CD14-positive monocyte (primary cell): ENCODE measurements at regions not wholly inside any gene's neighbourhood (a gene's known extent, or its start where the extent isn't known, plus 50 kb on each side); places are given as distances from the start of the nearest gene placed in this dataset.

Experiments
- DNase-seq, 3 donors: peaks; one replicate each; pipeline ENCODE4 v3.0.0-alpha.2; 2011 to 2022
- H2AFZ ChIP-seq: 2 replicates; pipeline ENCODE4 v1.6.0; 2012; ENCODE audit warnings: mild to moderate bottlenecking, low read depth, low read length, inconsistent platforms; ENCODE audit not compliant: insufficient read depth, poor library complexity, severe bottlenecking
- H3K27ac ChIP-seq, 2 donors: 1 replicate in 1 of 2; 2 replicates in 1 of 2; pipeline ENCODE4 v1.5.1; 2012 to 2013; ENCODE audit warnings: low read length in 2 of 2, control low read depth in 1 of 2, inconsistent platforms in 1 of 2, low read depth in 1 of 2, mild to moderate bottlenecking in 1 of 2
- H3K27me3 ChIP-seq, 2 donors: one replicate each; pipeline versions ENCODE4 v1.6.0 to v1.6.1; 2011 to 2013; ENCODE audit warnings: low read length in 2 of 2; ENCODE audit not compliant: control insufficient read depth in 2 of 2, insufficient read depth in 2 of 2
- H3K36me3 ChIP-seq, 2 donors: replicated peaks in 1 of 2; 1 replicate in 1 of 2; 2 replicates in 1 of 2; pipeline versions ENCODE4 v1.5.1 to v1.6.1; 2012 to 2013; ENCODE audit warnings: low read length in 2 of 2, control low read depth in 1 of 2, inconsistent platforms in 1 of 2, mild to moderate bottlenecking in 1 of 2; ENCODE audit not compliant: insufficient read depth in 2 of 2, control insufficient read depth in 1 of 2
- H3K4me1 ChIP-seq, 2 donors: 1 replicate in 1 of 2; 2 replicates in 1 of 2; pipeline versions ENCODE4 v1.5.1 to v1.6.1; 2012 to 2013; ENCODE audit warnings: low read length in 2 of 2, control low read depth in 1 of 2, inconsistent platforms in 1 of 2, mild to moderate bottlenecking in 1 of 2, moderate library complexity in 1 of 2; ENCODE audit not compliant: insufficient read depth in 2 of 2, control insufficient read depth in 1 of 2
- H3K4me2 ChIP-seq: replicated peaks from 2 replicates; pipeline ENCODE3; 2012; ENCODE audit warnings: low read length, moderate library complexity, mild to moderate bottlenecking; ENCODE audit not compliant: poor library complexity, severe bottlenecking; ENCODE audit errors: extremely low read depth
- H3K4me3 ChIP-seq, 3 experiments: fragments of 200-600 bp in 1 of 3; sonication (generic) in 1 of 3; replicated peaks in 1 of 3; 1 replicate in 2 of 3; 2 replicates in 1 of 3; pipeline ENCODE4 v1.5.1; 2011 to 2013; ENCODE audit warnings: low read length in 3 of 3, mild to moderate bottlenecking in 3 of 3, control low read depth in 2 of 3, low read depth in 2 of 3, inconsistent platforms in 1 of 3, moderate library complexity in 1 of 3
- H3K79me2 ChIP-seq: 2 replicates; pipeline ENCODE4 v1.6.0; 2012; ENCODE audit warnings: mild to moderate bottlenecking, control low read depth, inconsistent platforms, low read length, moderate library complexity; ENCODE audit not compliant: insufficient read depth
- H3K9ac ChIP-seq: 2 replicates; pipeline ENCODE4 v1.6.0; 2017; ENCODE audit warnings: low read length, mild to moderate bottlenecking; ENCODE audit not compliant: insufficient read depth, poor library complexity, severe bottlenecking
- H3K9me3 ChIP-seq, 2 donors: replicated peaks in 1 of 2; 1 replicate in 1 of 2; 2 replicates in 1 of 2; pipeline versions ENCODE4 v1.5.1 to v1.6.1; 2012 to 2013; ENCODE audit warnings: low read length in 2 of 2, control low read depth in 1 of 2; ENCODE audit not compliant: control insufficient read depth in 1 of 2, insufficient read depth in 1 of 2
- H4K20me1 ChIP-seq: 2 replicates; pipeline ENCODE4 v1.6.0; 2012; ENCODE audit warnings: mild to moderate bottlenecking, low read length, control low read depth, moderate library complexity; ENCODE audit not compliant: insufficient read depth
- H3K27ac Mint-ChIP-seq, 7 donors: one replicate each; pipeline ENCODE4 v1.8.0; 2020; ENCODE audit warnings: mild to moderate bottlenecking in 7 of 7, mixed read lengths in 7 of 7, moderate library complexity in 6 of 7, inconsistent platforms in 2 of 7
- H3K27me3 Mint-ChIP-seq, 3 donors: one replicate each; pipeline ENCODE4 v1.8.0; 2021 to 2022; ENCODE audit warnings: low read depth in 3 of 3, mild to moderate bottlenecking in 3 of 3, mixed read lengths in 3 of 3, moderate library complexity in 3 of 3, inconsistent platforms in 1 of 3
- H3K36me3 Mint-ChIP-seq, 2 donors: one replicate each; pipeline ENCODE4 v1.8.0; 2020; ENCODE audit warnings: mixed read lengths in 2 of 2, inconsistent platforms in 1 of 2, mild to moderate bottlenecking in 1 of 2
- H3K4me1 Mint-ChIP-seq: one replicate; pipeline ENCODE4 v1.8.0; 2020; ENCODE audit warnings: mild to moderate bottlenecking, mixed read lengths
- H3K4me3 Mint-ChIP-seq, 2 donors: one replicate each; pipeline ENCODE4 v1.8.0; 2020; ENCODE audit warnings: mild to moderate bottlenecking in 2 of 2, mixed read lengths in 2 of 2, moderate library complexity in 1 of 2
- H3K9me3 Mint-ChIP-seq, 7 donors: one replicate each; pipeline ENCODE4 v1.8.0; 2020 to 2022; ENCODE audit warnings: mixed read lengths in 7 of 7, mild to moderate bottlenecking in 6 of 7, moderate library complexity in 6 of 7, inconsistent platforms in 2 of 7
- CTCF ChIP-seq: fragments of 200-600 bp; IDR thresholded peaks from one replicate; pipeline ENCODE4 v1.8.0; 2022; ENCODE audit warnings: antibody characterized with exemption, mild to moderate bottlenecking
- WGBS: methylation state at CpG from one replicate; pipeline ENCODE4 v1.1.5; 2013; ENCODE audit warnings: missing lambda C conversion rate; ENCODE audit not compliant: insufficient coverage; 5-methylcytosine and 5-hydroxymethylcytosine counted together
- intact Hi-C, 2 donors: fragments of 100-400 bp; cut with micrococcal nuclease; formaldehyde crosslinking; loops; one replicate each; pipeline versions ENCODE4 v1.15.0 to v1.15.1; 2023

- Mint-ChIP-seq H3K36me3 (no peaks in the 10 kb centered on the region), H3K9me3 (peaks cover 28 to 53% (median 43%) of the 10 kb centered on the region in 7 donors), H3K4me1 (no peaks in the 10 kb centered on the region), H3K4me3 (no peak overlapping the region), H3K27ac (no peak overlapping the region), H3K27me3 (no peaks in the 10 kb centered on the region)
- Histone ChIP-seq H3K9ac (no peak overlapping the region), H3K27me3 (no peaks in the 10 kb centered on the region), H3K4me2 (no peak overlapping the region), H3K9me3 (peaks cover 34 to 51% of the 10 kb centered on the region in 2 donors), H3K27ac (no peak overlapping the region), H4K20me1 (no peaks in the 10 kb centered on the region), H3K4me1 (no peaks in the 10 kb centered on the region), H2AFZ (no peak overlapping the region), H3K36me3 (no peaks in the 10 kb centered on the region), H3K79me2 (no peaks in the 10 kb centered on the region), H3K4me3 (no peak overlapping the region)
- DNase-seq, result no peak
- no peak for TF ChIP-seq CTCF
- intact Hi-C loops, result no loop called here
- 84% methylated on average over 4 of the region's 6 CpGs for WGBS
Measured at GRCh38 chr2:83873110-83873509, 586.0 kb downstream of the SUCLG1 start.

- Histone ChIP-seq H3K27ac (no peak overlapping the region), H2AFZ (no peak overlapping the region), H3K36me3 (no peaks in the 10 kb centered on the region), H3K4me1 (no peaks in the 10 kb centered on the region), H3K9ac (no peak overlapping the region), H3K4me3 (no peak overlapping the region), H3K9me3 (peaks cover 0 to 3% of the 10 kb centered on the region in 2 donors), H3K4me2 (no peak overlapping the region), H3K27me3 (no peaks in the 10 kb centered on the region), H3K79me2 (no peaks in the 10 kb centered on the region), H4K20me1 (no peaks in the 10 kb centered on the region)
- H3K4me3 Mint-ChIP-seq, result no peak overlapping the region
- no CpG with 5 or more reads among the region's 3 CpGs for WGBS
- H3K36me3 Mint-ChIP-seq, result no peaks in the 10 kb centered on the region
- no peak for TF ChIP-seq CTCF
- no peaks in the 10 kb centered on the region for H3K27me3 Mint-ChIP-seq
- DNase-seq, result no peak
- intact Hi-C loops, result no loop called here
- no peaks in the 10 kb centered on the region for H3K4me1 Mint-ChIP-seq
- H3K27ac Mint-ChIP-seq, result no peak overlapping the region
- peaks cover 0 to 4% (median 0%) of the 10 kb centered on the region in 7 donors for H3K9me3 Mint-ChIP-seq
Measured at GRCh38 chr2:83866211-83866610, 592.9 kb downstream of the SUCLG1 start.
